ENCODE measurements at regions not wholly inside any gene's neighbourhood (a gene's known extent, or its start where the extent isn't known, plus 50 kb on each side); places are given as distances from the start of the nearest gene placed in this dataset.

DNA sequence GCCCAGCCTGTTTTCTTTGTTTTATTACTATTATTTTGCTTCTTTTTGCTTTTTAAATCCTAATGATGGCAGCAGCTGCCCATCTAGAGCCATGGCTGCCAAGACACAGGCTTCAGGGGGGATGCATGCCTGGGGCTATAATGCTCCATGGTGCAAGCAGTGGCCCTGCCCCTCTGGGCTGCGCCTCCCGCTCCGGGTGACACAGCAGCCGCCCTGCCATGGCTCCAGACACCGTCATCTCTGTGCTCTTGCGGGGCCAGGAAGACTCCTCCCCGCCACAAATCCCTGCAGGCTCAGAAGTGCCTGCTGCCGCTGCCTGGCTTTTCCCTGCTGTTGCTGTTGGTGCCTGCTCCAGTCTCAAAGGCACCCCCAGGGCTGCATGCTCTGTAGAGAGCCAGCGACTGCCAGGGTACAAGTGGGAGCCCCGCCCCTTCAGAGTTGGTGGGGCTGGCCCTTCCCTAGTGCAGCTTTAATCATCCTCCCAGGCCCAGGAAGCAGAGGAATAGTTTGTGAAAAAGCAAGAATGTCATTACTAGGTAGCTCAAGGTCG is 581.5 kb downstream of the FGF9 start:
- DNase-seq = no peak

- no peak for DNase-seq
Measured at GRCh38 chr13:22253107-22253506, 582.2 kb downstream of the FGF9 start.

GRCh38 chr13:22256111-22256639 is 585.3 kb downstream of the FGF9 start:
- no peak for DNase-seq

DNA sequence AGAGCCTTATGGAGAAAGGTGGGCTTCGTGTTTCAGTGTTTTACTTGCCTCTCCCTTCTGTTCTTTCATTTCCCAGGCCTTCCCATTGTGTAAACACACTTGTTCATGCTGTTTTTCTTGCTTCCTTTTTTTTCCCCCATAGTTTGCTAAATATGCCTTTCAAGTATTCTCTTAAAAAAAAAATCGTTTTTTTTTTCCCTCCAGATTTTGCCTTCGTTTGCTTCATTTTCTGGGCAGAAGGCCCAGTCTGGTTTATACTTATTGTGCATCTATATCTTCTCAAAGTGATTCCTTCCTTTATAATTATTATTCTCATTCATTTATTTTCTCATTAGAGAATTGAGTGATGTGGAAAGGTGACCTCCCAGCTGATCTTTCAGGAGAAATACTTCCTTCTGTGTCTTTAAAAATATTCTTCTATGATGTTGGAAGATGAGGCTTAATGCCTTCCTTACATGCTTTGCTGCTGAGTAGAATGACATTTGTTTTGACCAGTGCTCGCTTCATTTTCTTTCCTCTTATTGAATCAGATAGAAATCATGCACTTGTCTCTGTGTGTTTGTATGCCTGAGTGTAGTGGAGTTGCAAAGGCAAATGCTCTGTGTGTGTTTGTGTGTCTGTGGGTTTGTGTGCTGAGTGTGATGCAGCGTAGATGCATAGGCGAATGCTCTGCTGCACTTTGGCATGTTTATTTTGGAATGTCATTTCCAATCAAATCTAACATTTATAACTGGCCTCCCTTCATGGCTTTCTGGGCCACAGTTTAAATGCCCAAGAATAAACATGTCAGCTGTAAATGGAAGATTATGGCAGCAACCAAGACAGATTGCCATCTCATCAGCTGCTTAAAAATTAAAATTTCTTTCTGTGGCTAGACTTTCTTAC is 591.4 kb downstream of the FGF9 start:
- DNase-seq = no peak

GRCh38 chr13:22263185-22263584 is 592.3 kb downstream of the FGF9 start:
- DNase-seq = no peak

- DNase-seq = no peak
Measured at GRCh38 chr13:22265563-22265962, 594.7 kb downstream of the FGF9 start.

DNA sequence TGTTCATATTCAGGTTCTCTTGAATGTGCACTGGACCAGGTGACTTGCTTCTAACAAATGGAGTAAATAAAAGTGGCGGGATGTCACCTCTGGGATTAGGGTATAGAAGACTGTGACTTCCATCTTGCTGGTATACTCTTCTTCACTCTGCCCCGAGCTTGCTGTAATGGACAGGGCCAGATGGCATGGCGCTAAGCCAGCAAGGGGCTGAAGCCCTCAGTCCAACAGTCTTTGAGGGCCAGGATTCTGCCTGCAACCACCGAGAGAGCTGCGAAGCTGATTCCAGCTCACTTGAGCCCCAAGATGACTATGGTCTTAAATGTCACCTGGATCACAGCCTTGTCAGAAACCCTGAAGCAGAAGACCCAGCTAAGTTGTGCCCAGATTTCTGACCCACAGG is 600.0 kb downstream of the FGF9 start:
- no peak for DNase-seq

- no peak for DNase-seq
Measured at GRCh38 chr13:22271903-22272302, 601.0 kb downstream of the FGF9 start.

GRCh38 chr13:22275393-22275792 is 604.5 kb downstream of the FGF9 start:
- DNase-seq = no peak

GRCh38 chr13:22276616-22277015 is 605.7 kb downstream of the FGF9 start:
- no peak for DNase-seq

DNA sequence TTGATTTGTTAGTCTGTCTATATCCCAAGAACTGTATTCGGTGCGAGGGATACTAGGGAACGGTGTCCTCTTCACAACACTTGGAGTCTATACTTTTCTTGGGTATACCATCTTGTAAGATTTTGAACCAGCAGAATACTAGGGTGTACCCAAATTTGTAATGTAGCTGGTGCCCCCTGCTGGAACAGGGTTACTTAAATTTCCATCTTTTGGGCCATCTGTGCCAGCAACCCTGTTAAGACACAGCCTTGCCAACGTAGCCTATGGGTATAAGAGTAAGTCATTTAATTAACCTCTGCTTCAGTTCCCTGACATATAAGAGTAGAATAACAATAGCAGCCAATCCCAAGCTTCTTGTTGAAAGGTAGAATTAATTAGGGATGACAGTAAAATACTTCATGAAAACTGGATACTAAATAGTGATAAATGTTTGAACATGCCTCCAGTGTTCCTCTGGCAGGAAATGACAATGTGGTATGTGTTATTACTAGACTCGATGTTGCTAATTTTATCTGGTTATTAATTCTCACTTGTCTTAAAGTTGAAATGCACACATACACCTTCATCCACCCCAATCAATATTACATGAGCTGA is 607.6 kb downstream of the FGF9 start:
- peak; percentile 70 for DNase-seq

DNA sequence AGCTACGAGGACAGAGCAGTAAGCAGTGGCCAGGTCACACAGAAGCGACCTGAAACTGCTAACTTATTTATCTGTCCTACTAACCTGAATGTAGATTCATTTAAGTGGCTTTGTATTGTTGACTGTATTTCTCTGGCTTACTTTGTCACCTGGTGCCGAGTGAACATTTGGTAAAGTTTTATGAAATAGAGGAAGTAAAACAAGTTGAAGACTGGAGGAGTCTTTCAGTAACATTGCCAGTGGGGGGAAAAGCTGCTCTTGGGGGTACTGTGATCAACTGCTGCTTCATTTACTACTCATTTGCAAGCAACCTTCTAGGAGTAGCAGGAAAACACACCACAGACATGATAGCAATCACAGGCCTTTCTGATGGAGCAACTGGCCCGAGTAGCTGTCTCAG is 615.0 kb downstream of the FGF9 start:
- no peak for DNase-seq

GRCh38 chr13:22286338-22286737 is 615.5 kb downstream of the FGF9 start:
- no peak for DNase-seq

GRCh38 chr13:22287343-22287920 is 616.6 kb downstream of the FGF9 start:
- DNase-seq = no peak

- DNase-seq = no peak
Measured at GRCh38 chr13:22288496-22288895, 617.6 kb downstream of the FGF9 start.

DNA sequence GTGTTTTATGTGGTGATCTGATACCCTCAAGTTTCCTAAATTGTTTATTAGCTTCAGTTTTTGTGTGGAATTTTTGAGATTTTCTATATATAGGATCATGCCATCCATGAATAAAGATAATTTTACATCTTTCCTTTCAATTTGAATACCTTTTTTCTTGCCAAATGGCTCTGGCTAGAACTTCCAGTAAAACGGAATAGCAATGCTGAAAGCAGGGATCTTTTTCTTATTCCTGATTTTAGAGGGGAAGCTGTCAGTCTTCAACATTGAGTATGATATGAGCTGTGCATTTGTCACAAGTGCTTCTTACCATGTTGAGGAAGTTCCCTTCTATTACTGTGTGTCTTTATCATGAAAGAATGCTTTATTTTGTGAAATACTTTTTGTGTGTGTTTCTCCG is 618.8 kb downstream of the FGF9 start:
- DNase-seq = no peak

DNA sequence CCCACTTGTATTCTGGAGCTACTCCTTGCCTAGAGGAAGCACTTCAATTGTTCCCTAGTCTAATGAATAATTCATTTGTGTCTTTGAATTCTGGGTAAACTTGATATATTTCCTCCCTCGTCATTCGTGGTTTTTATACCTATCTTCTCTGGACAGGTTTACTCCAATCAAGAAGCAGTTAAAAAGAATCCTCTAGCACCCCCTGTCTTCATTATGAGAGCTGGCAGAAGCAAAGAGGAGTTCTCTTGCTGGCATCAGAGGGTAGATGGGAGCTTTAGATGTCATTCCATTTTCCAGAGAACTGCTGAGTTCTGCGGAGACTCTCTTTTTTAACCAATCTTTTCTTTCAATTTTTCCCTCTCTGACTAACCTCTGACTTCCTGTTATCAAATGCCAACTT is 627.7 kb downstream of the FGF9 start:
- no peak for DNase-seq

DNA sequence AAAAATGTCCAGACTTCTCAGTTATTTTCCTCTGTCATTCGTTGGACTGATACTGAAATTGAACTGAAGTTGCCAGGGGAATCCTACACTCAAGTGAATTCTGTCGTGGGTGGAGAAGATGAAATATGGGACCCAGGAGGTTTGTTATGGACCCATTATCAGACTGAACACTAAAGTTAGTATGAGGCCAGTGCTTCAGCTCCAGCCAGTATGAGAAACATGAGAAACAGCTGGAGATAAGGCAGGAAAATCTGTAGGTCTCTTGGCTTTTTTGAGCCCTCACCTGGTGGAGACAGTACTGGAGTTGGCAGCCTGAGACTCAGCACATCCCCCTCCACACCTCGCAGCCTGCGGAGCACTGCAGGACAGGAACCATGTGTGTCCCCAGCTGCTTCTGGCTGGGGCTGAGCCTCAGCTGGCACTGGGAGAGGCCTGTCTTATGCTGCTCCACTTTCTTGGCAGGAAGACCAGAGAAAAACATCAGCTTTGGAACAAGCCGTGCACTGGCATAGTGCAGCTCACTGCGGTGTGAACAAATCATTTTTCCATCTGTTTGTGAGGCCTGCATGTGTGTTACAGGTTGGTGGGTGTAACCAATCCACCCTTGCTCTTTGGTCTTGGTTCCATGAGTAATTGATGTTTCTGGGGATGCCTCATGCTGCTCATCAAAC is 641.0 kb downstream of the FGF9 start:
- DNase-seq = no peak

DNA sequence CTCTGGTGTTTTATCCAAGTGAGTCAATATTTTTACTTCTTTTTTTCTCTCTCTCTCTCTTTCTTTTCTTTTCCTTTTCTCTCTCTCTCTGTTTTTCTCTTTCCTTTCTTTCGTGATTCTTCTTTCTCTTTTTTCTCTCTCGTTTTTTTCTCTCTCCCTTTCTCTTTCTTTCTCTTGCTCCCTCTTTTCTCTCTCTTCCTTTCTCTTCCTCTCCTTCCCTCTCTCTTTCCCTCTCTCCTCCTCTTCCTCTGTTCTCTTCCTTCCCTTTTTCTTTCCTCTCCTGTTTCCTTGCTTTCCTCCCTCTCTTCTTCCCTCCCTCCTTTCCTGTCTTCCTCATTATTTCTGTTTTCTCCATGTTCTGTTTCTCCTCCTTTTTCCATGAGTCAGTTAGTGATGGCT is 641.5 kb downstream of the FGF9 start:
- DNase-seq = no peak

- no peak for DNase-seq
Measured at GRCh38 chr13:22316494-22317025, 645.7 kb downstream of the FGF9 start.

DNA sequence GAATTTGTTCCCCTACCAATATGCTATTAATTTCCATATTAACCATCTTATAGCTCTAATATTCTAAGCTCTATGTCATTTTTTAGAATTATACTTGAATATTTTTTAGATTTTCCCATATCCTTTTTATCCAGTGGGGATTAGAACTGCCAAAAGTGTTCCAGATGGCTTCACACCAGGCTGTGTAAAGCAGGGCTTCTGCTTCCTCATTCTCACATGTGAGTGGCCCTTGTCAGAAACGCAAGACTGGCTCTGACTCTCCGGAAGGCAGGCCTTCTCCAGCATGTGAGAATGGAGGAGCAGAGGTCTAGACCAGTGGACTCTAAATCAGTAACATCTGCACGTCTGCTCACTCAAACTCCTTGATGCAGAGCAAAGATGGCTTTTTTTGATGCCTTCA is 650.1 kb downstream of the FGF9 start:
- DNase-seq = no peak

GRCh38 chr13:22325761-22326160 is 654.9 kb downstream of the FGF9 start:
- peak; percentile 57 for DNase-seq

DNA sequence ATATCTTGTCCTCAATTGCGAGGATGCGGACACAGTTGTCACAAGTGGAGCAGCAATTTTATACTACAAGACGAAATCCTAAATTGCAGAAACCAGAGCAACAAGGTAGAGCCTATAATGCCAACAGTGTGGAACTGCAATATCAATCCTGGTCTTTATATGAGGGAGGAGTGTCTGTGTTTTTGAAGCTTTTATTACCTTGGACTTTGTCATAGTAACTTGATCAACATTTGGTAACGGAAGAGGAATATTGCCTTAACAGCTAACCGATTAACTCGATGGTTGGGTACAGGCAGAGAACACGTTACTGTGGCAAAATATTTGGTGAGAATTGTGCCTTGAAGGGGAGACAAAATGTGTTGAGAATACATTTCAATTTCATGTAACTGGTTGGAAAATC is 661.5 kb downstream of the FGF9 start:
- no peak for DNase-seq
